H1 (cell line): ENCODE measurements at regions not wholly inside any gene's neighbourhood (a gene's known extent, or its start where the extent isn't known, plus 50 kb on each side); places are given as distances from the start of the nearest gene placed in this dataset.

Source experiments
- CTCF ChIA-PET: fragments of 300-600 bp; sonication (Branson Sonifier 250); formaldehyde crosslinking; loops from one replicate; lab custom pipeline; 2021; ENCODE audit not compliant: partially characterized antibody; lab: Charles Lee
- POLR2A ChIA-PET: fragments of 300-600 bp; sonication (Branson Sonifier 250); formaldehyde crosslinking; loops from one replicate; lab custom pipeline; 2021; ENCODE audit warnings: inconsistent platforms; ENCODE audit not compliant: partially characterized antibody; lab: Charles Lee
- DNase-seq, 2 experiments: peaks; one replicate each; pipeline versions ENCODE4 v3.0.0 to v3.0.0-alpha.2; 2010 to 2022; ENCODE audit warnings: low spot score in 2 of 2, low read depth in 1 of 2, mixed read lengths in 1 of 2
- FAIRE-seq: peaks from 2 replicates; lab custom pipeline; 2011; peaks lifted over from hg19 to GRCh38; lab: Jason Lieb, UNC
- H2AFZ ChIP-seq: 2 replicates; pipeline ENCODE4 v1.8.1; 2012; ENCODE audit warnings: low read length, inconsistent platforms
- H2AK5ac ChIP-seq: 2 replicates; pipeline ENCODE4 v1.6.1; 2013; ENCODE audit warnings: low read depth, low read length
- H2BK120ac ChIP-seq: replicated peaks from 2 replicates; pipeline ENCODE3; 2013; ENCODE audit warnings: low read depth, low read length, inconsistent platforms
- H2BK12ac ChIP-seq: 2 replicates; pipeline ENCODE4 v1.6.1; 2013; ENCODE audit warnings: low read depth, low read length
- H2BK15ac ChIP-seq: 2 replicates; pipeline ENCODE4 v1.6.1; 2013; ENCODE audit warnings: low read length
- H2BK20ac ChIP-seq: 2 replicates; pipeline ENCODE4 v1.6.1; 2013; ENCODE audit warnings: low read length
- H2BK5ac ChIP-seq: 2 replicates; pipeline ENCODE4 v1.6.1; 2013; ENCODE audit warnings: low read depth, low read length
- H3K14ac ChIP-seq: 2 replicates; pipeline ENCODE4 v1.6.1; 2013; ENCODE audit warnings: inconsistent platforms; ENCODE audit not compliant: insufficient read length
- H3K18ac ChIP-seq: 2 replicates; pipeline ENCODE4 v1.6.1; 2013; ENCODE audit warnings: low read length; ENCODE audit errors: extremely low read depth
- H3K23ac ChIP-seq: 2 replicates; pipeline ENCODE4 v1.6.1; 2013; ENCODE audit warnings: inconsistent platforms; ENCODE audit not compliant: insufficient read length
- H3K23me2 ChIP-seq: 2 replicates; pipeline ENCODE4 v1.6.1; 2013; ENCODE audit warnings: low read depth, low read length
- H3K27ac ChIP-seq: 2 replicates; pipeline ENCODE4 v1.6.1; 2011; ENCODE audit warnings: low read depth, low read length, inconsistent platforms
- H3K27me3 ChIP-seq, 4 experiments: replicated peaks in 1 of 4; 1 replicate in 1 of 4; 2 replicates in 3 of 4; pipeline versions ENCODE4 v1.6.1 to v1.8.1; 2011 to 2013; ENCODE audit warnings: low read length in 3 of 4, mild to moderate bottlenecking in 3 of 4, inconsistent platforms in 2 of 4, mixed read lengths in 2 of 4, moderate library complexity in 1 of 4; ENCODE audit not compliant: control insufficient read depth in 3 of 4, insufficient read depth in 3 of 4; ENCODE audit errors: extremely low read depth in 1 of 4
- H3K36me3 ChIP-seq, 4 experiments: 2 replicates each; pipeline versions ENCODE4 v1.6.1 to v1.8.1; 2011 to 2013; ENCODE audit warnings: mild to moderate bottlenecking in 4 of 4, low read length in 3 of 4, moderate library complexity in 2 of 4, control low read depth in 1 of 4, inconsistent platforms in 1 of 4; ENCODE audit not compliant: insufficient read depth in 4 of 4, control insufficient read depth in 2 of 4
- H3K4ac ChIP-seq: replicated peaks from 2 replicates; pipeline ENCODE3; 2013; ENCODE audit warnings: low read length, low read depth, mixed read lengths, inconsistent platforms; ENCODE audit not compliant: insufficient read length
- H3K4me1 ChIP-seq, 4 experiments: replicated peaks in 1 of 4; 1 replicate in 1 of 4; 2 replicates in 3 of 4; pipeline versions ENCODE4 v1.6.1 to v1.8.1; 2011 to 2013; ENCODE audit warnings: low read length in 3 of 4, inconsistent platforms in 2 of 4, mixed read lengths in 1 of 4; ENCODE audit not compliant: insufficient read depth in 4 of 4, control insufficient read depth in 3 of 4
- H3K4me2 ChIP-seq, 2 experiments: 2 replicates each; pipeline versions ENCODE4 v1.6.1 to v1.8.1; 2011 to 2013; ENCODE audit warnings: low read depth in 2 of 2, low read length in 2 of 2, control low read depth in 1 of 2, inconsistent platforms in 1 of 2, mild to moderate bottlenecking in 1 of 2; ENCODE audit not compliant: insufficient read depth in 1 of 2
- H3K4me3 ChIP-seq, 4 experiments: fragments of 200-600, 300-600 bp in 1 of 4; sonication (generic), shearing (Covaris generic), sonication (Bioruptor Twin) in 1 of 4; 2 replicates each; pipeline versions ENCODE4 v1.5.1 to v1.8.1; 2011 to 2016; ENCODE audit warnings: low read length in 4 of 4, low read depth in 3 of 4, control low read depth in 2 of 4, inconsistent platforms in 2 of 4, mild to moderate bottlenecking in 2 of 4, mixed read lengths in 1 of 4, moderate library complexity in 1 of 4; ENCODE audit not compliant: insufficient read depth in 2 of 4; ENCODE audit errors: extremely low read depth in 1 of 4
- H3K56ac ChIP-seq: replicated peaks from 2 replicates; pipeline ENCODE3; 2013; ENCODE audit warnings: low read depth, mild to moderate bottlenecking, mixed read lengths, low read length, inconsistent platforms; ENCODE audit not compliant: insufficient read length
- H3K79me1 ChIP-seq: 2 replicates; pipeline ENCODE4 v1.6.1; 2013; ENCODE audit warnings: low read depth, low read length, control low read depth
- H3K79me2 ChIP-seq, 2 experiments: 2 replicates each; pipeline versions ENCODE4 v1.6.1 to v1.8.1; 2012 to 2013; ENCODE audit warnings: low read length in 2 of 2, mild to moderate bottlenecking in 2 of 2, inconsistent platforms in 1 of 2; ENCODE audit not compliant: insufficient read depth in 2 of 2, control insufficient read depth in 1 of 2
- H3K9ac ChIP-seq, 4 experiments: replicated peaks in 1 of 4; 1 replicate in 1 of 4; 2 replicates in 3 of 4; pipeline versions ENCODE4 v1.6.1 to v1.8.1; 2011 to 2013; ENCODE audit warnings: low read depth in 3 of 4, low read length in 3 of 4, control low read depth in 2 of 4, mild to moderate bottlenecking in 2 of 4, moderate library complexity in 2 of 4, inconsistent platforms in 1 of 4; ENCODE audit errors: extremely low read depth in 1 of 4
- H3K9me3 ChIP-seq, 2 experiments: 2 replicates each; pipeline versions ENCODE4 v1.6.1 to v1.8.1; 2012 to 2013; ENCODE audit warnings: mild to moderate bottlenecking in 2 of 2, moderate library complexity in 2 of 2, control low read depth in 1 of 2, inconsistent platforms in 1 of 2, low read depth in 1 of 2, low read length in 1 of 2, mixed read lengths in 1 of 2; ENCODE audit not compliant: insufficient read depth in 2 of 2
- H4K20me1 ChIP-seq, 2 experiments: replicated peaks in 1 of 2; 2 replicates each; pipeline versions ENCODE3 to v1.8.1; 2011 to 2013; ENCODE audit warnings: inconsistent platforms in 2 of 2, low read length in 2 of 2, mild to moderate bottlenecking in 1 of 2; ENCODE audit not compliant: insufficient read depth in 2 of 2, control insufficient read depth in 1 of 2
- H4K5ac ChIP-seq: 2 replicates; pipeline ENCODE4 v1.6.1; 2013; ENCODE audit warnings: low read length, low read depth, mixed read lengths, inconsistent platforms; ENCODE audit not compliant: insufficient read length
- H4K8ac ChIP-seq: 2 replicates; pipeline ENCODE4 v1.8.0; 2013; ENCODE audit warnings: mild to moderate bottlenecking, moderate library complexity, low read length, inconsistent platforms; ENCODE audit not compliant: insufficient read depth; ENCODE audit errors: extremely low read depth
- H4K91ac ChIP-seq: replicated peaks from 2 replicates; pipeline ENCODE3; 2013; ENCODE audit warnings: low read length, mixed read lengths, inconsistent platforms; ENCODE audit not compliant: insufficient read length
- CBX8 ChIP-seq: fragments of 300-800, 300-1000 bp; sonication (generic); IDR thresholded peaks from 2 replicates; pipeline ENCODE4 v1.7.1; 2016; ENCODE audit warnings: low read depth, low read length, borderline replicate concordance
- CTBP2 ChIP-seq: IDR thresholded peaks from 2 replicates; pipeline ENCODE4 v1.7.0; 2011; ENCODE audit warnings: borderline replicate concordance, mild to moderate bottlenecking, moderate library complexity, mixed read lengths, low read length; ENCODE audit not compliant: insufficient read depth, insufficient read length
- RBBP5 ChIP-seq: IDR thresholded peaks from 2 replicates; pipeline ENCODE4 v1.7.1; 2012; ENCODE audit warnings: low read depth, mild to moderate bottlenecking, inconsistent platforms, low read length, moderate library complexity, borderline replicate concordance
- RFX5 ChIP-seq: IDR thresholded peaks from 2 replicates; pipeline ENCODE4 v1.6.1; 2011; ENCODE audit warnings: low read depth, low read length, improper control_type of control experiment, borderline replicate concordance
- SP1 ChIP-seq: IDR thresholded peaks from 2 replicates; pipeline ENCODE4 v1.6.1; 2011; ENCODE audit warnings: low read depth, low read length
- SP2 ChIP-seq: IDR thresholded peaks from 2 replicates; pipeline ENCODE4 v1.6.1; 2012; ENCODE audit warnings: mild to moderate bottlenecking, low read length, inconsistent platforms
- SP4 ChIP-seq: IDR thresholded peaks from 2 replicates; pipeline ENCODE4 v1.6.1; 2012; ENCODE audit warnings: low read length, inconsistent platforms
- SUZ12 ChIP-seq: fragments of 200-600 bp; sonication (generic); IDR thresholded peaks from 2 replicates; pipeline ENCODE4 v1.6.1; 2012; ENCODE audit warnings: mild to moderate bottlenecking, inconsistent platforms, low read length, moderate library complexity, mixed read lengths
- TAF1 ChIP-seq: IDR thresholded peaks from 2 replicates; pipeline ENCODE4 v1.6.1; 2011; ENCODE audit warnings: mild to moderate bottlenecking, low read depth, low read length
- WGBS, 2 experiments: shearing (Covaris generic) in 1 of 2; methylation state at CpG; one replicate each; pipeline versions ENCODE4 v1.1.6 to v1.1.7; 2013 to 2015; ENCODE audit warnings: low lambda C conversion rate in 2 of 2, mixed read lengths in 2 of 2, inconsistent platforms in 1 of 2, low coverage in 1 of 2, missing lambda C conversion rate in 1 of 2; ENCODE audit not compliant: insufficient replicate concordance in 2 of 2, insufficient coverage in 1 of 2, insufficient read length in 1 of 2; ENCODE audit errors: extremely low coverage in 1 of 2, missing lambda C conversion rate in 1 of 2; 5-methylcytosine and 5-hydroxymethylcytosine counted together
- TF ChIP-seq, protein P1 (sequence below): IDR thresholded peaks from 2 replicates; pipeline ENCODE4 v1.6.1; 2012; ENCODE audit warnings: low read length, inconsistent platforms
- TF ChIP-seq, protein P2 (sequence below): IDR thresholded peaks from 2 replicates; pipeline ENCODE4 v1.6.1; 2012; ENCODE audit warnings: inconsistent platforms
- TF ChIP-seq, protein P3 (sequence below): IDR thresholded peaks from 2 replicates; pipeline ENCODE4 v1.6.1; 2011; ENCODE audit warnings: low read length, improper control_type of control experiment

DNA sequence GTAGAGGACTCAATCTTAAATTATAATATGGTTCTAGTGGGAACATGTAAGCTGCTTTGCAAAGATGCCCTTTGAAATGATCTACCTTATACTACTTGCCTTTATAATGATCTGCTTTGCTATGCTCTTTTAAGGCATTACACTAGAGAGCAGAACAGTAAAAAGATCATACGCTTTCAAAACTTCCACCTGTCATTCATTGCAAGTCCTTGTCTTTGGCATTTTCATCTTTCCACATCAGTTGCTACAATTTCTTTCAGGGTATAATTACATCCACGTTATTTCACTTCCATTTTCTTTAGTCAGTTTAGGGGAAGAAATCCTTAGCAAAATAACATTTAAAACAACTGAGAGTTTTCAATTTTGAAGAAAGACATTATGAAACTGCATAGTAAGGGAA lies 80.3 kb downstream of the ACTBL2 start:
- Histone ChIP-seq H3K4me3 (no peak overlapping the region), H2AK5ac (no peak overlapping the region), H4K8ac (no peak overlapping the region), H3K56ac (no peak overlapping the region), H3K9ac (no peak overlapping the region), H2AFZ (no peak overlapping the region), H3K79me2 (no peaks in the 10 kb centered on the region), H4K20me1 (no peaks in the 10 kb centered on the region), H2BK15ac (no peak overlapping the region), H2BK120ac (no peak overlapping the region), H3K4me1 (no peaks in the 10 kb centered on the region), H3K36me3 (no peaks in the 10 kb centered on the region), H3K23me2 (no peaks in the 10 kb centered on the region), H3K4ac (no peak overlapping the region), H3K18ac (no peak overlapping the region), H4K91ac (no peak overlapping the region), H3K14ac (no peak overlapping the region), H3K23ac (no peak overlapping the region), H3K27ac (no peak overlapping the region), H4K5ac (no peak overlapping the region), H3K9me3 (no peaks in the 10 kb centered on the region), H2BK20ac (no peak overlapping the region), H3K27me3 (no peaks in the 10 kb centered on the region), H2BK12ac (no peak overlapping the region), H3K4me2 (no peak overlapping the region), H2BK5ac (no peak overlapping the region), H3K79me1 (no peaks in the 10 kb centered on the region)
- WGBS, 2 experiments, result 91% methylated on average over 2 of the region's 2 CpGs; no CpG with 5 or more reads in 1 of the 2 experiments
- POLR2A ChIA-PET, result no interaction called here
- CTCF ChIA-PET, result no interaction called here
- FAIRE-seq (no peak), DNase-seq (no peak)
- TF ChIP-seq SUZ12 (no peak), SP1 (no peak), TAF1 (no peak), CTBP2 (no peak), RBBP5 (no peak), SP4 (no peak), RFX5 (no peak), CBX8 (no peak), SP2 (no peak)
- TF ChIP-seq, protein P1, sequence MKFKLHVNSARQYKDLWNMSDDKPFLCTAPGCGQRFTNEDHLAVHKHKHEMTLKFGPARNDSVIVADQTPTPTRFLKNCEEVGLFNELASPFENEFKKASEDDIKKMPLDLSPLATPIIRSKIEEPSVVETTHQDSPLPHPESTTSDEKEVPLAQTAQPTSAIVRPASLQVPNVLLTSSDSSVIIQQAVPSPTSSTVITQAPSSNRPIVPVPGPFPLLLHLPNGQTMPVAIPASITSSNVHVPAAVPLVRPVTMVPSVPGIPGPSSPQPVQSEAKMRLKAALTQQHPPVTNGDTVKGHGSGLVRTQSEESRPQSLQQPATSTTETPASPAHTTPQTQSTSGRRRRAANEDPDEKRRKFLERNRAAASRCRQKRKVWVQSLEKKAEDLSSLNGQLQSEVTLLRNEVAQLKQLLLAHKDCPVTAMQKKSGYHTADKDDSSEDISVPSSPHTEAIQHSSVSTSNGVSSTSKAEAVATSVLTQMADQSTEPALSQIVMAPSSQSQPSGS, result no peak
- TF ChIP-seq, protein P2, sequence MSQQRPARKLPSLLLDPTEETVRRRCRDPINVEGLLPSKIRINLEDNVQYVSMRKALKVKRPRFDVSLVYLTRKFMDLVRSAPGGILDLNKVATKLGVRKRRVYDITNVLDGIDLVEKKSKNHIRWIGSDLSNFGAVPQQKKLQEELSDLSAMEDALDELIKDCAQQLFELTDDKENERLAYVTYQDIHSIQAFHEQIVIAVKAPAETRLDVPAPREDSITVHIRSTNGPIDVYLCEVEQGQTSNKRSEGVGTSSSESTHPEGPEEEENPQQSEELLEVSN, result no peak
- TF ChIP-seq, protein P3, sequence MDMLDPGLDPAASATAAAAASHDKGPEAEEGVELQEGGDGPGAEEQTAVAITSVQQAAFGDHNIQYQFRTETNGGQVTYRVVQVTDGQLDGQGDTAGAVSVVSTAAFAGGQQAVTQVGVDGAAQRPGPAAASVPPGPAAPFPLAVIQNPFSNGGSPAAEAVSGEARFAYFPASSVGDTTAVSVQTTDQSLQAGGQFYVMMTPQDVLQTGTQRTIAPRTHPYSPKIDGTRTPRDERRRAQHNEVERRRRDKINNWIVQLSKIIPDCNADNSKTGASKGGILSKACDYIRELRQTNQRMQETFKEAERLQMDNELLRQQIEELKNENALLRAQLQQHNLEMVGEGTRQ, result no peak
